CD4-positive, alpha-beta T cell treated with Interleukin-21 for 1 hour (primary cell): ENCODE measurements at regions not wholly inside any gene's neighbourhood (a gene's known extent, or its start where the extent isn't known, plus 50 kb on each side); places are given as distances from the start of the nearest gene placed in this dataset.

Source experiments
- DNase-seq: peaks from one replicate; pipeline ENCODE4 v3.0.0-alpha.2; 2020

DNA sequence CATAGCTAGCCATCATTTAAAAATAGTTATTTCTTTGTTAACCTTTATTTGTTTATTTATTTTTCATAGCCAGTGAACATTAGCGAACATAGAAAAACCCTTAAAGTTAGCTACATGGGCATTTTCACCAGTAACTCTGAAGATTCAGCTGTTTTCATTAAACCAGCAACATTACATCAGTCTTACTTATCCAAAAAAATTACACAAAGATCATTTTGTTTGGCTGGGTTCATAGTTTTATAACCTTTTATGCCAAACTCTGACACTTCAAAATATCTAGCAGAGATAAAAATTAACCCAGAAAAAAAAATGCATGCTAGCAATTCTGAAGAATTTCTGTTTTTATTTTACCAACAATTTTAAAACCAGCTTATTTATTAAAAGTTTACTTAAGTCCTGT, 784.1 kb downstream of the PCDH18 start:
- no peak for DNase-seq

GRCh38 chr4:136743238-136743637, 789.1 kb downstream of the PCDH18 start:
- no peak for DNase-seq

DNA sequence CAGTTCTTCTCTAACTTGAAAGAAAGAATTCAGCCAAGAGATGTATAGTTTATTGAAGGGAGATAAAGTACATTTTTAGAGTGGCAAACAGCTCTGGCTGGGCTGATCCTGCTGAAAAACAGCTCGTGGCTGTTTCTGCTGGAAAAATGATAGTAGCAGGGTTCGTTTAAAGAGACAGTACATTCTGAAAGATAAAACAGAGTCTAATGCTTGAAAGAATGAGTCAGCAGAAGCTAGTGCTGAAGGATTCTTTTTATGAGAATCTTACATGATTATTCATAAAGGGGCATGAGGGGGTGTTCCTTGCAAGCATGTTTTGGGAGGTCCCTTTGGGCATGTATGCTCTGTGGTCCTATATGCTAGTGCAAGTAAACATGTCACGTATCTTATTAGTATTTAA, 790.0 kb downstream of the PCDH18 start:
- DNase-seq = no peak

DNA sequence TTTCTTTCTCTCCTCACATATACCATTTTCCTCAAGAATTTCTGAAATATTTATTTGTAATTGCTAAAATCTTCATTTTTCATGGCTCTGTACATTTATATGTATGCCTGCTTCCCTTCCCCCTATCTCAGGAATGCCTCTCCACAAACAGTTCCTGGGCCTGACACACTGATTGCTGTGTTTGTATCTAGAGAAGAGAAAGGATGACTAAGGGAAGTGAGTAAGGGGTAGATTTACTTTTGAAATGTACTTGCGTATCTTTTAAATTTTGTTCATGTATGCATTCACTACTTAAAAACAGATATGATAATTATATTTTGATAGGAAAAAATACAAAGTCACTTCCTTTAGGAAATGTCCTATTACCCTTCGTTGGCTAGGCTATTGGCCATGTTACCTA, 790.8 kb downstream of the PCDH18 start:
- no peak for DNase-seq

DNA sequence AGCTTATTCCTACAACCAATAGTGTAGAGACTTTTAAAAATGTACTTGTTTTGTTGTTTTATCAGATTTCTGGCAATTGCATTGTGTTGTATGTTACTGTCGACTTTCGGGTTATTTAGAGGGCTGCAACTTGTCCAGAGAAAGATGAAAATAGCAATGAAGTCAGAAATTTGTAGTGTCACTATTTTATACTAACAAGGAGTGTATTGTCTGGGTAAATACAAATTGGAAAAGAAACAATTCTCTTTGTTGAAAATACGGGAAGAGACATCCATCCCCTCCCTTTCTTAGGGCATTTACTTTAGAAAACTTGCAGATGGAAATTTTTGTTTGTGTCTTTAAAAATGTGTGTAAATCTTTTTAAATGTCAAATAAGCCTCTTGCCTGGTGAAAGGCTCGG, 792.0 kb downstream of the PCDH18 start:
- DNase-seq = no peak

DNA sequence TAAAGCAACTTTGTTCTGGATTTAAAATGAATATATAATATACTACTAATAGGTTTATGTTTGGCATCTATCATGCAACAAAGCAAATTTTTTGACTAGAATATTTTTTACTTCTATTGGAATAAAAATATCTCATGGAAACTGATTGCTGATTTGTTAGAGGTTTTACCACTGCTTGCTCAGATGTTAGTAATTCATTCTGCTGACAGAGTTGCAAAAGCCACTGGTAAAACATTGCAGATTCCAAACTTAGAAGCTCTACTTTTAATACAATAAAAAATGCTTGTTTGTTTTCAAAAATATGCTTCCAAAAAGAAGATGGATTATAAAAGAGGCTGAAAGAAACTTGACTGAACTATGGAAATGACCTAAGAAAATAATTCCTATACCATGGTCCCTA, 795.2 kb downstream of the PCDH18 start:
- no peak for DNase-seq

- no peak for DNase-seq
These were observed 801.3 kb downstream of the PCDH18 start for GRCh38 chr4:136731025-136731424.

GRCh38 chr4:136725286-136726081, 806.8 kb downstream of the PCDH18 start:
- no peak for DNase-seq

DNA sequence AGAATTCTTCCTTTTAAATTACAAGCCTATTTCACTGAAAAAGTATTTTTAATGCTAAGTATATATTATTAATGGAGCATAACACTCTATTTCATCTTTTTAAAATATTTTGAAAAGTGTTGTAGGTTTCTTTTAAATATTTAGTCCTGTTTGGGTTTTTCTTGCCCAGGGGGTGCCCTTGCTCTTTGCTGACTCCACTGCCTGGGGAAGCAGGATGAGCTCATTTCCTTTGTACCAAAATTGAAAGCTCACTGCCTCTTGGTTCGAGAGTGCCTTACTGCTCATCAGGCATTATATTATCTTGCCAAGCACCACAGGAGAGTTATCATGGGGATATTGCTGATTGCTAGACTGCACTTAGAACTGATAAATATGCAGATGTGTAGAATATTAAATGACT, 819.2 kb downstream of the PCDH18 start:
- no peak for DNase-seq

DNA sequence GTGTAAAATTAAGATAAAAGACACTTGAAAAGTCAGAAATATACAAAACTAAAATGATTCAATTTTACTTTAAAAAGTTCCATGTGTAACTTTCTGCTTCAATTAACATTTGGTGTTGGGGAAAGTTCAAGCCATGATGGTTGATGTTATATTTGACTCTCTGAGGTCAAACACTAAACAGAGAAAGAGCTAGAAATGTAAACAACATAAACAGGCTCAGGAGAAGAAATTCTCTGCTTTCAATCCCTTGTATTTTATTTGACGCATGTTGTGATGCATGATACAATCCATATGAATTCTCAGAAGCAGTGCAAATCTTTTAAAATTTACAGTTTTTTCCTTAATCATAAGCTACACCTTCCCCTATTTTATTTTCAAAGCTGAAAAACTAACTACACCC, 822.4 kb downstream of the PCDH18 start:
- no peak for DNase-seq

GRCh38 chr4:136706942-136707341, 825.4 kb downstream of the PCDH18 start:
- DNase-seq = no peak

- DNase-seq = no peak
These were observed 832.4 kb downstream of the PCDH18 start for GRCh38 chr4:136699905-136700304.

GRCh38 chr4:136691607-136692006, 840.7 kb downstream of the PCDH18 start:
- DNase-seq = no peak

GRCh38 chr4:136690360-136690759, 841.9 kb downstream of the PCDH18 start:
- no peak for DNase-seq

DNA sequence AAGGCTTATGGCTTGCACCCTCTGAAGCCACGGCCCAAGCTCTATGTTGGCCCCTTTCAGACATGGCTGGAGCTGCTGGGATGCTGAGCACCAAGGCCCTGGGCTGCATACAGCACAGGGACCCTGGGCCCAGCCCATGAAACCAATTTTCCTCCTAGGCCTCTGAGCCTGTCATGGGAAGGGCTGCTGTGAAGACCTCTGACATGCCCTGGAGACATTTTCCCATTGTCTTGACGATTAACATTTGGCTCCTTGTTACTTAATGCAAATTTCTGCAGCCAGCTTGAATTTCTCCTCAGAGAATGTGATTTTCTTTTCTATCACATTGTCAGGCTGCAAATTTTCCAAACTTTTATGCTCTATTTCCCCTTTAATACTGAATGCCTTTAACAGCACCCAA, 844.7 kb downstream of the PCDH18 start:
- no peak for DNase-seq

- DNase-seq = no peak
These were observed 845.2 kb downstream of the PCDH18 start for GRCh38 chr4:136687118-136687517.

- no peak for DNase-seq
These were observed 851.5 kb downstream of the PCDH18 start for GRCh38 chr4:136680761-136681160.

DNA sequence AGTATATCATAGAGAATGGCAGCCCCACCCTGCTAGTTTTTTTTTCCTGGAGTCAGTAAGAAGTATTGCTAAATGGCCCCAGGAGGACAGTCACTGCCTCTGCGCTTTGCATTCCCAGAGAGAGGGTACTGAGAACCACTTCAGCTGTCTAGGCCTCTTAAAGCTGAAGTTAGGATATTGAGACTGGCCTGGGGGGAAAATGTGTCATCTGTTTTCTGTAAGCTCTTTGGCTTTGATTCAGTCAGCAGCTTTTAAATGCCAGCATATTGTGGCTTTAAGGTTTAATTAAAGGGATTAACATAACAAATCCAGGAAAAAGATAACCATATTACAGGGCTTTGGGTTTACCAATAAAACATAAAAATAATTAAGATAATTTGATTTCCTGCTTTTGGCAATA, 852.0 kb downstream of the PCDH18 start:
- DNase-seq = no peak

DNA sequence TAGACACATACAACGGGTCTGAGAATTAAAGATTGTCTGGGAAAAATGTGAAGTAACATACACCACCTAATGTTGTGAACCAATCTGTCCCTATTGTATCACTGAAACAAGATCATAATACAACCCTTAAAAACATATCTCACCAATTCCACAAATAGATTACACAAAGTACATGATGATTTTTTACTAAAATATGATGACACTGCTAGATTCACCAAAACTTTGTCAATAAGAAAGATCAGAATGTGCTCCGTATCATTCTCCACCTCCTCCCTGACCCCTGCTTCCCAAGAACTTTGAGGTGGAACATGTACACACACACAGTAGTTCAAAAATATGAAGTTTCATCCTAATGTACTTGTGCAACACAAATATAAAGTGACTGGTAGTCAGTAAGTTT, 862.0 kb downstream of the PCDH18 start:
- DNase-seq = no peak

DNA sequence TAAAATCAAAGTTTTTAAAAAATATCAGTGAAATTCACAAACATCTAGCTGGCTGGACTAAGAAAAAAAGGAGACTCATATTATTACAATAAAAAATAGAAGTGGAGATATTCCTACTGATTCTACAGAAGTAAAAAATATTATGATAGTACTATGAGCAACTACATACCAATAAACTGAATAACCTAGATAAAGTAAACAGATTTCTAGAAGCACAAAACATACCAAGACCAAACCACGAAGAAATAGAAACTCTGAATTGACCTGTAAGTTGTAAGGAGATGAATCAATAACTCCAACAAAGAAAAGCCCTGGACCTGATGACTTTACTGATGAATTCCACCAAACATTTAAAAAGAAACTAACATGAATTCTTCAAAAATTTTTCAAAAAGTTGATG, 867.3 kb downstream of the PCDH18 start:
- DNase-seq = no peak

- no peak for DNase-seq
These were observed 869.8 kb downstream of the PCDH18 start for GRCh38 chr4:136662539-136662938.

DNA sequence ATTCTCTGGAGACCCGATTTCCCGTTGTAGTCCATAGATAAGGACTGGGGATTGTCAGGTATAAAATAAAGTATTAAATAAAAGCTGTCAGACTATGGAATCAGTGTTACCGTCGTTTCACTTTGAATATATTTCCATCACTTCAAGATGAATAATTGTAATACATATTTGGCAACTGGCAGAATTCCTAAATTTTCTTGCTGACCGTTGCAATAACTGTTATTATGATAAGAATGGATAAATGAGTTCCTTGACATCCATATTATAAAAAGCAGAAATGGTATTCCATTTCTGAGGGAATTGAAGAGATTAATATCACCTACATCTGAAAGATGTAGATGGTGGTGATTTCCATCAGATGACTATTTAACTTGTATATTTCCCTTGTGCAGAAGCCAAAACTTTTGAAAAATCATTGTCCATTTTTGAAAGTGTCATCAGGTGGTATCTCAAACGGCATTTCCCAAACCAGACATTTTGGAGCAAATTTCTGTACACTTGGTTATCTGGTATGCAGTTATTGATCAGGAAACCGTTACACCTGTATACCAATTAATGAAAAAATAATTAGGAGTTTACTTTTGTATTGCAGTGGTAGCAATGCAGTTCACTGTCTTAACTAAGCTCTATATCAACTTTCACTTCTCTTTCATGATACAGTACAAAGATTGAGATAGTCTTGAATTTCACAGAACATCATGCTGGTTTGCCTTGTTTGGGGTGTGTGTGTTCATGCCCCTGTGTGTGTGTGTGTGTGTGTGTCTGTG, 878.5 kb downstream of the PCDH18 start:
- DNase-seq = no peak

DNA sequence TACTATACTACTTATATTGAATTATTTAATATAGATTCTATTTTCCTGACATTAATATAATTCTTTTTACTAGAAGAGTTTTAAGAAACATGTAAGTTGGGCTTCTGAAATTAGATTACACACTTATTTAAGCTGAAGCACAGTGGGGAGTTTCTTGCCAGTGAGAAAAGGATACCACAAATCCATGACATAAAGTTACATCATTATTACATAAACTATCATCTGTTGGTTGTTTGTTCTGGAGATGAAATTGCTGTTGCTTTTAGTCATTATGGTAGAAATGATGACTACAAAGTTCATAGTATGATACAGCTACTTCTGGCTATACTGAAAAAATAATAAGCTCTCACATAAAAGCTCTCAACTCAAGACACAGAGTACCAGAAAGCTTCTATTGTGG, 880.4 kb downstream of the PCDH18 start:
- no peak for DNase-seq

DNA sequence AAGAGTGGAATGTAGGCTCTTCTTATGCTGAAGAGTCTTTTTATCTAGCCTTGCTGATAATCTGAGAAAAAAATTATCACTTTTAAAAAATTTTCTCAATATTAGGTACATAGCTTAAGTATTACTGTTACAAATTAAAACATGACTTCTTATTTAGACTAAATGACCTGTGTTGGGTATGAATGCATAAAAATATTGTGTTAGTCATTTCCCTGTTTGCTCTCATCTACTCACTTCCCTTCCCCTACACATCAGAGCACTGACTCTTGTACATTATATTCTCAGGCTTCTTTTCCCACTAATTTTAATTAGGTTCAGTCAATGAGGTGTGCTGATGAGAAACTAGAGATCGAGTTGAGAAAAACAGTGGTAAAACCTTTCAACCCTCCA, 881.0 kb downstream of the PCDH18 start:
- no peak for DNase-seq
